Limb (tissue), 2 donors: ENCODE measurements at regions not wholly inside any gene's neighbourhood (a gene's known extent, or its start where the extent isn't known, plus 50 kb on each side); places are given as distances from the start of the nearest gene placed in this dataset.
A peak's percentile ranks its signal among the peaks of the same experiment; 100 is the strongest.

Source experiments
- DNase-seq, 2 donors: peaks; one replicate each; pipeline ENCODE4 v3.0.0-alpha.2; 2016; ENCODE audit errors: extremely low spot score in 2 of 2

GRCh38 chr20:62580052-62580451, 62.3 kb upstream of the SLCO4A1 start:
- no peak for DNase-seq

- no peak for DNase-seq
Observed at GRCh38 chr20:62580733-62581132, 61.6 kb upstream of the SLCO4A1 start.

DNA sequence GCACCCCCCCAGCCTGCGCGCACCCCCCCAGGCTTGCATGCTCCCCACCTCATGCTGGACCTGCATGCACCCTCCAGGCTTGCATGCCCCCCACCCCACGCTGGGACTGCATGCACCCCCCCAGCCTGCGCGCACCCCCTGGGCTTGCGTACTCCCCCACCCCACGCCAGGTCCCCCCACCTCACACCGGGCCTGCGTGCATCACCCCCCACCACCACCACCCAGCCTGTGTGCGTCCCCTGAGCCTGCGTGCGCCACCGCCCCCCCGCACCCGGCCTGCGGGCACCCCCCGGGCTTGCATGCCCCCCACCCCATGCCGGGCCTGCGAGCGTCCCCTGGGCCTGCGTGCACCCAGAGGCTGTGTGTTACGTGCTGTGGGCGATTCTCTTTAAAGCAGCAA, 61.0 kb upstream of the SLCO4A1 start:
- no peak for DNase-seq

DNA sequence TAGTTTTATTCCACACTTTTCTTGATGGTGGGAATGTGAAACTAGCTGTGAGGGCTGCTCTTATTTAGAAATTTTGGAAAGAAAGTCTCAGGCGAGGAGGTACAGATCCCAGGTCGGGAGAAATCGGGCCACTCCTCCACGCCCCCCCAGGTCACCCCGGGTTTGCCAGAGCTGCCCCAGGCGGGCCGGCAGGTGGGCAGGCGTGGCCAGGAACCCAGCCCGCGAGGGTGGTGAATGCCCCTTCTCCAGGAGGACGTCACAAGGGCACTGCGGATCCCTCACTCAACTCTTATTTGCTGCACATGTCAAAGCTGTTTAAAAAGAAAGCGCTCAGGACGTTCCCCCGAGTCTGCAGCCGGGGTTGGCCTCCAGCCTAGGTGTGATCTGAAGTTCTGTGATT, 60.5 kb upstream of the SLCO4A1 start:
- DNase-seq = no peak

DNA sequence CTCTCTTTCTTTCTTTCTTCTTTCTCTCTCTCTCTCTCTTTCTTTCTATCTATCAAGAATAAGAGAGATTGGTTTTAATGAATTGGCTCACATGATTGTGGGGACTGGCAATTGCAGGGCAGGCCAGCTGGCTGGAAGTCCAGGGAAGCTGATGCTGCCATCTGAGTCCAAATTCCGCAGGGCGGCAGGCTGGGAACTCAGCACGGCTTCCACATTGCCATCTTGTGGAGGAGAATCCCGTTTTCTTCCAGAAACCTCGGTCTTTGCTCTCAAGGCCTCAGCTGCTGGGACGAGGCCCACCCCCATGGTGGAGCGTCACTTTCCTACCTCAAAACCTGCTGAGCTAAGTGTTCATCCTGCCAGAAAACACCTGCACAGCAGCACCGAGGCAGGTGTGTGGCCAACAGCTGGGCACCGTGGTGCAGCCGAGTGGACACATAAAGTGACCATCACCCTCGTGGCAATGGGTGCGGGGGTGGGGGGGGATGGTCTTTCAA, 58.8 kb upstream of the SLCO4A1 start:
- no peak for DNase-seq

- DNase-seq = no peak
Observed at GRCh38 chr20:62584671-62585460, 57.4 kb upstream of the SLCO4A1 start.

- no peak for DNase-seq
Observed at GRCh38 chr20:62585461-62585970, 56.8 kb upstream of the SLCO4A1 start.

GRCh38 chr20:62586799-62587198, 55.5 kb upstream of the SLCO4A1 start:
- DNase-seq = no peak

- peak in 1 of 2 donors; percentile 61 for DNase-seq
Observed at GRCh38 chr20:62587757-62588402, 54.4 kb upstream of the SLCO4A1 start.

DNA sequence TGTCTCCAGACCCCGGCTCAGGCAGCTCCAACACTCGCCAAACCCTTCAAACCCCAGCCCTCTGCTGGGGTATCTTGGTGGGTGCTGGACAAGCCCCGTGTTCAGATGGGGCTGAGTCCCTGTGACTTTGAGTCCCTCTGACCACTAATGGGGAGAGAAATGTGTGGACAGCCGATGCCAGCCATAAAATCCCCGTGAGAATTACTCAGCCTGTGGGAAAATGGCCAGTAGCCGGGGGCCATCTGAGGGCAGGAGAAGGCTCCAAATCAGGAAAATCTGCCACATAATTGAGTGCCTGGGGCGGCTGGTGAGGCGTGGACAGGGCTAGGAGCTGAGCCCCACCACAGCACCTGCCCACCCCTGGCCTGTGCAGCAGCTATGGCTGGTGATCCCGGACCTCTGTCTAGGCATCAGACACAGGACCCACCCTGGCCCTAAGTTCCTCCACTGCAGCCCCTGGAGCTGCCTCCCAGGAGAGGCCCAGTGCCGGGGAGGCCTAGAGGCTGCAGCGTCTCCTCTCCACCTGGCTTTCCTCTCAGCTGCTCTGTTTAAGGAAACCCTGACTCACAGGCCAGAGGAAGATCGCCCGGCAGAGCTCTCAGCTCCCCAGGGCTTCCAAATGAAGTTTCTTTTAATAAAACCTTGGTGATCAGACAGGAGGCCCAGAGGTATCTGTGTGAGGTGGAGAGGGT, 53.7 kb upstream of the SLCO4A1 start:
- DNase-seq = no peak

GRCh38 chr20:62589150-62589498, 53.2 kb upstream of the SLCO4A1 start:
- no peak for DNase-seq

GRCh38 chr20:62589720-62590119, 52.6 kb upstream of the SLCO4A1 start:
- DNase-seq = no peak

- no peak for DNase-seq
Observed at GRCh38 chr20:62590309-62591121, 51.8 kb upstream of the SLCO4A1 start.

GRCh38 chr20:62591122-62591468, 51.2 kb upstream of the SLCO4A1 start:
- no peak for DNase-seq

DNA sequence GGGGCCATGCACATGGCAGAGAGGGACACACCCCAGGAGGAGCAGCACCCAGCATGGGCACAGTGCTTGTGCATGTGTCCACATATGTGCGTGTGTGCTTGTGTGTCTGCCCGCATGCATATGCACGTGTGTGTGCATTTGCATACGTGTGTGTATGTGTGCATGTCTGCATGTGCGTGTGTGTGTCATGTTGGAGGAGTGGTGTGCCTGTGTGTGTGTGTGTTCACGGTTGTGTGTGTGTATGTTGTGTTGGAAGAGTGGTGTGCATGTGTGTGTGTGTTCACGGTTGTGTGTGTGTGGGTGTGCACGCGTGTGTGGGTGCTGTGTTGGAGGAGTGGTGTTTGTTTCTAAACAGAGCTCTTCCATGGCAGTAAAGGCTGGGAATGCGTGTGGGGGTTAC, 50.7 kb upstream of the SLCO4A1 start:
- no peak for DNase-seq
